K562 (cell line): ENCODE measurements at regions not wholly inside any gene's neighbourhood (a gene's known extent, or its start where the extent isn't known, plus 50 kb on each side); places are given as distances from the start of the nearest gene placed in this dataset.

Source experiments
- ATAC-seq: fragments of 200-7000 bp; cut with Tn5 transposase; 3 replicates; pipeline ENCODE4 v1.9.1; 2020; ENCODE audit warnings: moderate library complexity
- BruUV-seq: library from RNA; stranded (reverse); fragments of 400-500 nt; replicated peaks from 2 replicates; lab custom pipeline; 2021; lab: Mats Ljungman, UMichigan
- CTCF ChIA-PET: fragments of 300-600 bp; formaldehyde crosslinking; extraction: SDS; loops from one replicate; lab custom pipeline; 2021; ENCODE audit warnings: low intra/inter-chr PET ratio; lab: Yijun Ruan, JAX
- POLR2A ChIA-PET: fragments of 300-600, 350-650 bp; sonication (Branson Sonifier 250); formaldehyde crosslinking; extraction: SDS; loops from one replicate; lab custom pipeline; 2021; ENCODE audit warnings: antibody characterized with exemption, inconsistent platforms; lab: Yijun Ruan, JAX
- DNase-seq, 4 experiments: peaks; one replicate each; pipeline versions ENCODE4 v3.0.0 to v3.0.0-alpha.2; 2011 to 2018; ENCODE audit warnings: low spot score in 3 of 4, mixed read lengths in 3 of 4; ENCODE audit errors: extremely low read depth in 1 of 4
- FAIRE-seq: peaks from 2 replicates; lab custom pipeline; 2011; peaks lifted over from hg19 to GRCh38; lab: Jason Lieb, UNC
- H2AFZ ChIP-seq: 2 replicates; pipeline ENCODE4 v1.6.0; 2011; ENCODE audit warnings: low read depth, low read length, control low read depth, inconsistent platforms
- H3K27ac ChIP-seq: fragments of 200-600 bp; 3 replicates; pipeline ENCODE4 v1.8.0; 2011; ENCODE audit warnings: low read depth, mild to moderate bottlenecking, control low read depth, inconsistent platforms, low read length, moderate library complexity, mixed read lengths; ENCODE audit errors: extremely low read depth
- H3K27me3 ChIP-seq, 2 experiments: fragments of 300-600 bp in 1 of 2; 2 replicates in 1 of 2; 3 replicates in 1 of 2; pipeline versions ENCODE4 v1.6.0 to v1.8.0; 2011; ENCODE audit warnings: inconsistent platforms in 2 of 2, low read length in 2 of 2, mild to moderate bottlenecking in 1 of 2, mixed read lengths in 1 of 2, moderate library complexity in 1 of 2; ENCODE audit not compliant: control insufficient read depth in 2 of 2, insufficient read depth in 2 of 2
- H3K36me3 ChIP-seq: fragments of 300-600 bp; 3 replicates; pipeline ENCODE4 v1.8.0; 2011; ENCODE audit warnings: mild to moderate bottlenecking, low read length, inconsistent platforms; ENCODE audit not compliant: control insufficient read depth, insufficient read depth
- H3K4me1 ChIP-seq, 2 experiments: fragments of 200-600 bp in 1 of 2; replicated peaks in 1 of 2; 2 replicates in 1 of 2; 3 replicates in 1 of 2; pipeline versions ENCODE4 v1.5.1 to v1.8.0; 2011; ENCODE audit warnings: inconsistent platforms in 2 of 2, low read length in 2 of 2, mild to moderate bottlenecking in 1 of 2, mixed read lengths in 1 of 2, moderate library complexity in 1 of 2; ENCODE audit not compliant: control insufficient read depth in 2 of 2, insufficient read depth in 2 of 2
- H3K4me2 ChIP-seq: 2 replicates; pipeline ENCODE4 v1.6.1; 2011; ENCODE audit warnings: low read length, control low read depth, inconsistent platforms, mixed read lengths; ENCODE audit not compliant: insufficient read depth
- H3K4me3 ChIP-seq: fragments of 200-600 bp; sonication (generic), shearing (Covaris generic); 2 replicates; pipeline ENCODE4 v1.5.1; 2016; ENCODE audit warnings: control low read depth, inconsistent platforms
- H3K79me2 ChIP-seq: fragments of 200-600 bp; 3 replicates; pipeline ENCODE4 v1.8.0; 2011; ENCODE audit warnings: low read length, inconsistent platforms; ENCODE audit not compliant: control insufficient read depth, insufficient read depth
- H3K9ac ChIP-seq, 2 experiments: 2 replicates each; pipeline versions ENCODE4 v1.6.0 to v1.6.1; 2011; ENCODE audit warnings: low read depth in 2 of 2, low read length in 2 of 2, control low read depth in 1 of 2, inconsistent platforms in 1 of 2, mild to moderate bottlenecking in 1 of 2, mixed read lengths in 1 of 2; ENCODE audit not compliant: insufficient read depth in 1 of 2
- H3K9me1 ChIP-seq: one replicate; pipeline ENCODE4 v1.6.0; 2011; ENCODE audit warnings: inconsistent platforms, mild to moderate bottlenecking, low read length, moderate library complexity; ENCODE audit not compliant: control insufficient read depth, insufficient read depth
- H3K9me3 ChIP-seq: replicated peaks from 2 replicates; pipeline ENCODE4 v1.5.1; 2011; ENCODE audit warnings: low read depth, low read length, inconsistent platforms; ENCODE audit not compliant: control insufficient read depth, insufficient read depth
- H4K20me1 ChIP-seq: replicated peaks from 2 replicates; pipeline ENCODE4 v1.6.1; 2011; ENCODE audit warnings: low read length, inconsistent platforms, mixed read lengths; ENCODE audit not compliant: control insufficient read depth, insufficient read depth
- ARHGAP35 ChIP-seq: fragments of 450-650 bp; IDR thresholded peaks from 2 replicates; pipeline ENCODE4 v1.6.1; 2018; ENCODE audit not compliant: partially characterized antibody
- ARID1B ChIP-seq: fragments of 450-650 bp; IDR thresholded peaks from 2 replicates; pipeline ENCODE4 v1.6.1; 2016; ENCODE audit warnings: antibody characterized with exemption, mild to moderate bottlenecking, inconsistent platforms
- CEBPZ ChIP-seq: fragments of 150-350 bp; IDR thresholded peaks from 2 replicates; pipeline ENCODE4 v1.6.1; 2014; ENCODE audit warnings: low read depth, mild to moderate bottlenecking, low read length, borderline replicate concordance
- GATAD2B ChIP-seq: fragments of 450-650 bp; IDR thresholded peaks from 2 replicates; pipeline ENCODE4 v1.6.1; 2017; ENCODE audit warnings: mild to moderate bottlenecking, borderline replicate concordance
- HDGF ChIP-seq: fragments of 450-650 bp; IDR thresholded peaks from 2 replicates; pipeline ENCODE4 v1.6.1; 2016
- NR1H2 ChIP-seq: sonication (generic); formaldehyde crosslinking; IDR thresholded peaks from 2 replicates; pipeline ENCODE4 v1.4.0; 2020; ENCODE audit warnings: mild to moderate bottlenecking, missing genetic modification reagents
- TFE3 ChIP-seq: fragments of 450-650 bp; formaldehyde crosslinking; IDR thresholded peaks from 2 replicates; pipeline ENCODE4 v1.4.0; 2020; ENCODE audit warnings: mild to moderate bottlenecking, mixed read lengths
- XRCC4 ChIP-seq: IDR thresholded peaks from one replicate; pipeline ENCODE4 v1.6.1; 2011; ENCODE audit not compliant: insufficient read depth, insufficient read length; ENCODE audit errors: extremely low read depth
- ZNF76 ChIP-seq: fragments of 250-450 bp; sonication (Bioruptor Pico); IDR thresholded peaks from 2 replicates; pipeline ENCODE4 v1.4.0; 2020; ENCODE audit warnings: mild to moderate bottlenecking, moderate library complexity, borderline replicate concordance
- WGBS: fragments of 100-300 bp; shearing (Covaris generic); methylation state at CpG from one replicate; pipeline ENCODE4 v1.1.6; 2016; ENCODE audit warnings: low coverage, mixed read lengths; ENCODE audit not compliant: insufficient coverage; ENCODE audit errors: missing lambda C conversion rate; 5-methylcytosine and 5-hydroxymethylcytosine counted together
- in situ Hi-C: fragments of 300-500 bp; cut with MboI; formaldehyde crosslinking; loops from 4 replicates; pipeline ENCODE4 v1.15.0; 2018; ENCODE audit warnings: inconsistent platforms, mixed read lengths
- intact Hi-C: fragments of 100-400 bp; cut with micrococcal nuclease; formaldehyde crosslinking; loops from 2 replicates; pipeline ENCODE4 v1.14.2; 2022
- TF ChIP-seq, protein P1 (sequence below), 3 experiments: fragments of 200-800 bp in 1 of 3; fragments of 250-450 bp in 1 of 3; fragments of 450-650 bp in 1 of 3; sonication (Bioruptor Pico) in 1 of 3; sonication (Bioruptor generic) in 1 of 3; formaldehyde crosslinking in 1 of 3; IDR thresholded peaks; 2 replicates each; pipeline versions ENCODE4 v1.6.1 to v1.8.0; 2016 to 2022; ENCODE audit warnings: mild to moderate bottlenecking in 2 of 3, missing genetic modification characterization in 2 of 3, missing compliant biosample characterization in 1 of 3, moderate library complexity in 1 of 3

DNA sequence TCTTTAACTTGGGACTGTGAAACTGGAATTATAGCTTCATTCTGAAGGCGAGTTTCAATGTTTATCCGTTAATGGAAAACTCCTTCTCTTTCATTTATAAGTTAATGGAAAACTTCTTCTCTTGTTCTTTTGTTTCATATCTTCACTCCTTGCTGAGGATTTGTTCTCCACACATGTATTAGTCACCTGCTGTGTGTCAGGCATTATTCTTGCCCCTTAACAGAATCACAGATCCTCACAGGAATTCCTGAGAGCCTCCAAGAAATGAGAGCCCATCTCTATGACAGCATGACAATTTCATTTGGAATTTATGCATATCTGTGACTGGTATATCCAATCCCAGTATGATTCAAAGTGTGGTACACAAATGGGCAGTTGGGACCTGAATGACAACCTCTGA lies 545.8 kb downstream of the BCL11A start (continued):
- TF ChIP-seq, protein P1, sequence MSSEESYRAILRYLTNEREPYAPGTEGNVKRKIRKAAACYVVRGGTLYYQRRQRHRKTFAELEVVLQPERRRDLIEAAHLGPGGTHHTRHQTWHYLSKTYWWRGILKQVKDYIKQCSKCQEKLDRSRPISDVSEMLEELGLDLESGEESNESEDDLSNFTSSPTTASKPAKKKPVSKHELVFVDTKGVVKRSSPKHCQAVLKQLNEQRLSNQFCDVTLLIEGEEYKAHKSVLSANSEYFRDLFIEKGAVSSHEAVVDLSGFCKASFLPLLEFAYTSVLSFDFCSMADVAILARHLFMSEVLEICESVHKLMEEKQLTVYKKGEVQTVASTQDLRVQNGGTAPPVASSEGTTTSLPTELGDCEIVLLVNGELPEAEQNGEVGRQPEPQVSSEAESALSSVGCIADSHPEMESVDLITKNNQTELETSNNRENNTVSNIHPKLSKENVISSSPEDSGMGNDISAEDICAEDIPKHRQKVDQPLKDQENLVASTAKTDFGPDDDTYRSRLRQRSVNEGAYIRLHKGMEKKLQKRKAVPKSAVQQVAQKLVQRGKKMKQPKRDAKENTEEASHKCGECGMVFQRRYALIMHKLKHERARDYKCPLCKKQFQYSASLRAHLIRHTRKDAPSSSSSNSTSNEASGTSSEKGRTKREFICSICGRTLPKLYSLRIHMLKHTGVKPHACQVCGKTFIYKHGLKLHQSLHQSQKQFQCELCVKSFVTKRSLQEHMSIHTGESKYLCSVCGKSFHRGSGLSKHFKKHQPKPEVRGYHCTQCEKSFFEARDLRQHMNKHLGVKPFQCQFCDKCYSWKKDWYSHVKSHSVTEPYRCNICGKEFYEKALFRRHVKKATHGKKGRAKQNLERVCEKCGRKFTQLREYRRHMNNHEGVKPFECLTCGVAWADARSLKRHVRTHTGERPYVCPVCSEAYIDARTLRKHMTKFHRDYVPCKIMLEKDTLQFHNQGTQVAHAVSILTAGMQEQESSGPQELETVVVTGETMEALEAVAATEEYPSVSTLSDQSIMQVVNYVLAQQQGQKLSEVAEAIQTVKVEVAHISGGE (CRISPR knock-in tag; IDR thresholded peaks at IDR 0.05) = no peak

DNA sequence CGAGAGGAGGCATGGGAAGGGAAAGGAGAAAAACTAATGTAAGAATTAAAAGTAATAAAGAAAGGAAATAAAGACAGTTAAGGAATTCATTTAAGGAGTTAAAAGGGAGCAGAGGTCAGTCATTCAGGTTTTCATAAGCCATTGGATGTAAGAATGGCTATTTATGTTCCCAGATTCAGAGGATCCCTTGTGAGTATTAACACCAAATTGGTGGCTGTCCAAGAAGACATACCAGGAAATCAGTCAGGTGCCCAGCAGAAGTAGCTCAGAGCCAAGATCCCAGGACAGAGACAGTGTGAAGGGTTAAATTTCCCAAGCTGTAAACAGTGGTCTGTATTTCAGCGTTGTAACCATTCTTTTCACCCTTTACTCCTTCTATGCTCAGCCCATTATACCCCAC lies 550.4 kb downstream of the BCL11A start:
- Histone ChIP-seq H3K9me3 (no peaks in the 10 kb centered on the region), H2AFZ (no peak overlapping the region), H3K79me2 (no peaks in the 10 kb centered on the region), H3K4me2 (no peak overlapping the region), H3K9ac (no peak overlapping the region), H4K20me1 (no peaks in the 10 kb centered on the region), H3K4me3 (no peak overlapping the region), H3K36me3 (no peaks in the 10 kb centered on the region), H3K4me1 (no peaks in the 10 kb centered on the region), H3K9me1 (no peaks in the 10 kb centered on the region), H3K27me3 (no peaks in the 10 kb centered on the region), H3K27ac (no peak overlapping the region)
- DNase-seq = no peak
- no peak for TF ChIP-seq XRCC4
- no peak for TF ChIP-seq ARID1B
- no peak for TF ChIP-seq ARHGAP35
- TF ChIP-seq ZNF76 (CRISPR knock-in tag) = no peak
- no peak for TF ChIP-seq NR1H2 (CRISPR knock-in tag)
- TF ChIP-seq CEBPZ = no peak
- no peak for TF ChIP-seq GATAD2B
- TF ChIP-seq TFE3 (CRISPR knock-in tag) = no peak
- TF ChIP-seq HDGF = no peak
- 0% methylated on average over 2 of the region's 2 CpGs for WGBS
- no peak for ATAC-seq
- BruUV-seq = no TSS peak
- intact Hi-C loops (no loop called here), in situ Hi-C loops (no loop called here)
- CTCF ChIA-PET = no interaction called here
- POLR2A ChIA-PET = interaction anchor here (0.8 kb wide), 1 partner anchor 267 kb away, joined by 4 read pairs; no protein-coding TSS in a partner anchor
- no peak for FAIRE-seq
